Suprapubic skin (tissue), 3 donors: ENCODE measurements at regions not wholly inside any gene's neighbourhood (a gene's known extent, or its start where the extent isn't known, plus 50 kb on each side); places are given as distances from the start of the nearest gene placed in this dataset.

Source experiments
- CTCF ChIP-seq, 2 donors: fragments of 200-600 bp in 1 of 2; fragments of 450-650 bp in 1 of 2; sonication (generic) in 1 of 2; IDR thresholded peaks; one replicate each; pipeline ENCODE4 v1.5.1; 2016 to 2019; ENCODE audit warnings: antibody characterized with exemption in 2 of 2, mild to moderate bottlenecking in 1 of 2, moderate library complexity in 1 of 2
- EP300 ChIP-seq: sonication (generic); formaldehyde crosslinking; IDR thresholded peaks from one replicate; pipeline ENCODE4 v1.6.1; 2017; ENCODE audit warnings: antibody characterized with exemption

GRCh38 chrX:124190440-124190839 lies 142.0 kb upstream of the TEX13D start:
- TF ChIP-seq CTCF (IDR thresholded peaks at IDR 0.05) (no peak), EP300 (no peak)
